Muscle of arm (tissue), 1 donor: ENCODE measurements at regions not wholly inside any gene's neighbourhood (a gene's known extent, or its start where the extent isn't known, plus 50 kb on each side); places are given as distances from the start of the nearest gene placed in this dataset.
"Not testable (repeated sequence)": the region's sequence is repeated elsewhere in the genome, so short reads cannot be mapped to it uniquely, and the experiment has no call there.

ENCODE experiments used
- DNase-seq: peaks from one replicate; pipeline ENCODE4 v3.0.0-alpha.2; 2013

GRCh38 chr14:21913759-21914158, 240.1 kb upstream of the OR4E1 start:
- DNase-seq: peak; percentile 15

- no peak for DNase-seq
Observed at GRCh38 chr14:21912367-21912766, 238.7 kb upstream of the OR4E1 start.

- DNase-seq: no peak
Observed at GRCh38 chr14:21911877-21912276, 238.3 kb upstream of the OR4E1 start.

GRCh38 chr14:21910260-21910659, 236.6 kb upstream of the OR4E1 start:
- DNase-seq: no peak

- no peak for DNase-seq
Observed at GRCh38 chr14:21902561-21903181, 229.1 kb upstream of the OR4E1 start.

- not testable (repeated sequence) for DNase-seq
Observed at GRCh38 chr14:21894898-21895194, 221.2 kb upstream of the OR4E1 start.

GRCh38 chr14:21894003-21894897, 220.6 kb upstream of the OR4E1 start:
- no peak for DNase-seq

GRCh38 chr14:21891921-21892320, 218.3 kb upstream of the OR4E1 start:
- no peak for DNase-seq

- DNase-seq: no peak
Observed at GRCh38 chr14:21884995-21885394, 211.4 kb upstream of the OR4E1 start.

GRCh38 chr14:21882226-21882625, 208.6 kb upstream of the OR4E1 start:
- DNase-seq: no peak

- DNase-seq: no peak
Observed at GRCh38 chr14:21880918-21881317, 207.3 kb upstream of the OR4E1 start.

GRCh38 chr14:21875791-21876190, 202.2 kb upstream of the OR4E1 start:
- no peak for DNase-seq

GRCh38 chr14:21874946-21875345, 201.3 kb upstream of the OR4E1 start:
- DNase-seq: no peak

GRCh38 chr14:21874167-21874566, 200.5 kb upstream of the OR4E1 start:
- DNase-seq: no peak

GRCh38 chr14:21868442-21869046, 194.9 kb upstream of the OR4E1 start:
- DNase-seq: peak; percentile 8

GRCh38 chr14:21867541-21867940, 193.9 kb upstream of the OR4E1 start:
- no peak for DNase-seq

GRCh38 chr14:21866479-21866878, 192.9 kb upstream of the OR4E1 start:
- no peak for DNase-seq

- no peak for DNase-seq
Observed at GRCh38 chr14:21863289-21863688, 189.7 kb upstream of the OR4E1 start.

- DNase-seq: no peak
Observed at GRCh38 chr14:21861153-21861552, 187.5 kb upstream of the OR4E1 start.

GRCh38 chr14:21860172-21860571, 186.6 kb upstream of the OR4E1 start:
- no peak for DNase-seq

GRCh38 chr14:21852775-21853174, 179.2 kb upstream of the OR4E1 start:
- DNase-seq: no peak

- DNase-seq: peak; percentile 5
Observed at GRCh38 chr14:21852061-21852664, 178.5 kb upstream of the OR4E1 start.

GRCh38 chr14:21846902-21847301, 173.3 kb upstream of the OR4E1 start:
- not testable (repeated sequence) for DNase-seq
